GM23248 (cell line): ENCODE measurements at regions not wholly inside any gene's neighbourhood (a gene's known extent, or its start where the extent isn't known, plus 50 kb on each side); places are given as distances from the start of the nearest gene placed in this dataset.

Source experiments
- DNase-seq: peaks from one replicate; pipeline ENCODE4 v3.0.0-alpha.2; 2015
- H2AFZ ChIP-seq: fragments of 200-600 bp; sonication (generic); 2 replicates; pipeline ENCODE4 v1.6.1; 2016; ENCODE audit warnings: antibody characterized with exemption
- H3F3A ChIP-seq: fragments of 200-600 bp; sonication (generic); 2 replicates; pipeline ENCODE4 v1.6.1; 2016; ENCODE audit warnings: mild to moderate bottlenecking, antibody characterized with exemption, mixed run types; ENCODE audit not compliant: insufficient read depth
- H3K27ac ChIP-seq: fragments of 200-600 bp; sonication (generic); 2 replicates; pipeline ENCODE4 v1.5.1; 2016; ENCODE audit warnings: mild to moderate bottlenecking
- H3K27me3 ChIP-seq: fragments of 200-600 bp; sonication (generic); replicated peaks from 2 replicates; pipeline ENCODE4 v1.6.1; 2016; ENCODE audit warnings: mild to moderate bottlenecking; ENCODE audit not compliant: insufficient read depth
- H3K36me3 ChIP-seq: fragments of 200-600 bp; sonication (generic); 2 replicates; pipeline ENCODE4 v1.6.1; 2016; ENCODE audit warnings: low read depth, mild to moderate bottlenecking
- H3K4me1 ChIP-seq: fragments of 200-600 bp; sonication (generic); 2 replicates; pipeline ENCODE4 v1.6.1; 2016; ENCODE audit warnings: mild to moderate bottlenecking; ENCODE audit not compliant: insufficient read depth
- H3K4me2 ChIP-seq: fragments of 200-600 bp; sonication (generic); one replicate; pipeline ENCODE4 v1.6.1; 2016; ENCODE audit warnings: mild to moderate bottlenecking; ENCODE audit not compliant: unreplicated experiment
- H3K4me3 ChIP-seq: fragments of 200-600 bp; sonication (generic); 2 replicates; pipeline ENCODE4 v1.5.1; 2016; ENCODE audit warnings: mild to moderate bottlenecking
- H3K79me2 ChIP-seq: fragments of 200-600 bp; sonication (generic); 2 replicates; pipeline ENCODE4 v1.6.1; 2016; ENCODE audit warnings: mild to moderate bottlenecking; ENCODE audit not compliant: insufficient read depth
- H3K9ac ChIP-seq: fragments of 200-600 bp; sonication (generic); 2 replicates; pipeline ENCODE4 v1.6.1; 2016; ENCODE audit warnings: mild to moderate bottlenecking
- H3K9me2 ChIP-seq: fragments of 200-600 bp; sonication (generic); 2 replicates; pipeline ENCODE4 v1.6.1; 2016; ENCODE audit warnings: mixed run types, mild to moderate bottlenecking, moderate library complexity; ENCODE audit not compliant: insufficient read depth
- H3K9me3 ChIP-seq: fragments of 200-600 bp; sonication (generic); one replicate; pipeline ENCODE4 v1.6.1; 2017; ENCODE audit warnings: low read depth
- H4K20me1 ChIP-seq: fragments of 200-600 bp; sonication (generic); 2 replicates; pipeline ENCODE4 v1.6.0; 2016; ENCODE audit not compliant: insufficient read depth
- EZH2 ChIP-seq: fragments of 200-600 bp; sonication (generic); IDR thresholded peaks from 2 replicates; pipeline ENCODE4 v1.6.1; 2018; ENCODE audit warnings: antibody characterized with exemption, mild to moderate bottlenecking; ENCODE audit not compliant: insufficient read depth, poor library complexity, severe bottlenecking
- EZH2phosphoT487 ChIP-seq: fragments of 200-600 bp; sonication (generic); IDR thresholded peaks from 2 replicates; pipeline ENCODE4 v1.6.1; 2018; ENCODE audit warnings: antibody characterized with exemption, moderate library complexity, mild to moderate bottlenecking, low read depth; ENCODE audit not compliant: insufficient read depth
- WGBS, 2 experiments: methylation state at CpG; one replicate each; pipeline ENCODE4 v1.1.6; 2015 to 2017; ENCODE audit warnings: low lambda C conversion rate in 2 of 2, low coverage in 1 of 2; ENCODE audit errors: missing lambda C conversion rate in 2 of 2; 5-methylcytosine and 5-hydroxymethylcytosine counted together
- in situ Hi-C: fragments of 300-500 bp; cut with MboI; formaldehyde crosslinking; loops from 2 replicates; pipeline ENCODE4 v1.15.0; 2020

DNA sequence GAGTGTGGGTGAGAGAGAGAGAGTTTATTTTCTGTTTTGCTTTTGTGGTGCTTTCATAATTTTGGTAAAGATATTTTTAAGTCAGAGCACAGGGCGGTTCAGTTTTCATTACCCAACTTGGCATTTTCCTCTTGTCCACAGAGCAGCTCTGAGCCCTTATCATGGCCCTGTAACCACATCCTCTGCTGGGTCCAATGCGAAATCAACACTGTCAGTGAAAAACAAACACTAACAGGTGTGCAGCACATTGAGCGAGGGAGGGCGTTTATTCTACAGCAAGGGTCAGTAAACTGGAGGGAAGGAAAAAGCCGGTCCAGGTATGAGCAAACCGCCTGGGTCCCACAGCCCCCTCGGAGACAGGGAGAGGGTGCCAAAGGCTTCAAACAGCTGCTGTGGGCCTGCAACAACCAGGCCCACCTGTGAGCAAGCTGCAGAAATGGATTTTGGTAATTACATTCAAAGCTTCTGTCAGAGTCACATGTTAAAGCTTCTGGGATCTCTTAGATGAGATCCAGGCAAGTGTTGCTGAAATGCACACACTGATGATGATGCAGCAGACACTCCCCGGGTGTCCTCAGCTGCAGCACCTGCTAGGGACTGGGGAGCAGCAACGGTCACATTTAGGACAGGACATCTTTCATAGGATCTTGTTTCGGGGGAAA lies 132.7 kb upstream of the DYRK2 start:
- no peaks in the 10 kb centered on the region for H4K20me1 ChIP-seq
- 75% methylated on average over 10 of the region's 10 CpGs for WGBS, 2 experiments
- no peaks in the 10 kb centered on the region for H3K79me2 ChIP-seq
- no peaks in the 10 kb centered on the region for H3K9me2 ChIP-seq
- no peak for DNase-seq
- H3K9ac ChIP-seq, result no peak overlapping the region
- H2AFZ ChIP-seq, result no peak overlapping the region
- H3K9me3 ChIP-seq, result no peaks in the 10 kb centered on the region
- in situ Hi-C loops, result no loop called here
- H3K27ac ChIP-seq, result no peak overlapping the region
- TF ChIP-seq EZH2phosphoT487 (no peak), EZH2 (no peak)
- no peaks in the 10 kb centered on the region for H3K36me3 ChIP-seq
- H3K4me2 ChIP-seq, result no peak overlapping the region
- H3F3A ChIP-seq, result no peaks in the 10 kb centered on the region
- 0 out of 2 replicates have a peak, but pooled peaks cover 6% of the 10 kb centered on the region for H3K27me3 ChIP-seq
- H3K4me3 ChIP-seq, result no peak overlapping the region
- H3K4me1 ChIP-seq, result no peaks in the 10 kb centered on the region

GRCh38 chr12:67517181-67517887 lies 131.2 kb upstream of the DYRK2 start:
- WGBS, 2 experiments, result 47 to 52% methylated on average over 16 of the region's 16 CpGs

GRCh38 chr12:67519484-67520433 lies 128.8 kb upstream of the DYRK2 start:
- no peaks in the 10 kb centered on the region for H3K27me3 ChIP-seq
- no peak for TF ChIP-seq EZH2
- TF ChIP-seq EZH2phosphoT487, result no peak
- no peaks in the 10 kb centered on the region for H3K36me3 ChIP-seq
- H3K27ac ChIP-seq, result no peak overlapping the region
- in situ Hi-C loops, result no loop called here
- H3K9me2 ChIP-seq, result no peaks in the 10 kb centered on the region
- 78% methylated on average over 7 of the region's 7 CpGs for WGBS, 2 experiments
- H4K20me1 ChIP-seq, result no peaks in the 10 kb centered on the region
- H3K9ac ChIP-seq, result no peak overlapping the region
- no peak overlapping the region for H2AFZ ChIP-seq
- no peaks in the 10 kb centered on the region for H3K4me1 ChIP-seq
- H3K4me3 ChIP-seq, result no peak overlapping the region
- no peaks in the 10 kb centered on the region for H3F3A ChIP-seq
- H3K9me3 ChIP-seq, result no peaks in the 10 kb centered on the region
- H3K79me2 ChIP-seq, result no peaks in the 10 kb centered on the region
- H3K4me2 ChIP-seq, result no peak overlapping the region
- no peak for DNase-seq

More at GRCh38 chr12:67517181-67517887, 131.2 kb upstream of the DYRK2 start:
- H3K9me2 ChIP-seq, result no peaks in the 10 kb centered on the region
- TF ChIP-seq EZH2phosphoT487 (no peak), EZH2 (no peak)
- no peaks in the 10 kb centered on the region for H3K9me3 ChIP-seq
- H3K36me3 ChIP-seq, result no peaks in the 10 kb centered on the region
- H4K20me1 ChIP-seq, result no peaks in the 10 kb centered on the region
- in situ Hi-C loops, result no loop called here
- no peak overlapping the region for H3K4me3 ChIP-seq
- no peaks in the 10 kb centered on the region for H3K27me3 ChIP-seq
- no peak overlapping the region for H3K27ac ChIP-seq
- no peak overlapping the region for H3K9ac ChIP-seq
- H2AFZ ChIP-seq, result no peak overlapping the region
- no peaks in the 10 kb centered on the region for H3K4me1 ChIP-seq
- peak; percentile 55 for DNase-seq
- H3F3A ChIP-seq, result no peaks in the 10 kb centered on the region
- no peaks in the 10 kb centered on the region for H3K79me2 ChIP-seq
- H3K4me2 ChIP-seq, result no peak overlapping the region

DNA sequence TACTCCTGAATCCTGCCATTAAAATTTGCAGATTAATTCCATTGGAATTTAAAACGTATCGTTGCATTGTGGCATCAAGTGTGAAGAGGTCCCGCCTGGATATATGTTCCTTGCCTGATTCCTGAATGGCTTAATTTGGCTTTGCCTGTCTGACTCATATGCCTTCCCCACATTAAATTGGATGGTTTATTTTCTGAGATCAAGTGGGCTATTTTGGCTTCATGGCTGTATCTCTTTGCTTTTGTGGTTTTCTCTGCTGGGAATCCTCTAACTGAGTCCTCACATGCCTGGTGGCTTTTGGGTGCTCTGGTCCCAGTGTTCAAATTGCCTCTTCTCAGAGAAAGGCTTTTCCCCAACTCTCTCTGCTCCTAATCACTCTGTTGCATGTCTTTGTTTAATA lies 127.9 kb upstream of the DYRK2 start:
- no peaks in the 10 kb centered on the region for H3K36me3 ChIP-seq
- H3K79me2 ChIP-seq, result no peaks in the 10 kb centered on the region
- H4K20me1 ChIP-seq, result no peaks in the 10 kb centered on the region
- no peaks in the 10 kb centered on the region for H3K9me3 ChIP-seq
- in situ Hi-C loops, result no loop called here
- H3F3A ChIP-seq, result no peaks in the 10 kb centered on the region
- no peaks in the 10 kb centered on the region for H3K9me2 ChIP-seq
- no peaks in the 10 kb centered on the region for H3K4me1 ChIP-seq
- H3K27ac ChIP-seq, result no peak overlapping the region
- no peak for DNase-seq
- H2AFZ ChIP-seq, result no peak overlapping the region
- no peak overlapping the region for H3K4me3 ChIP-seq
- 90 to 91% methylated on average over 3 of the region's 3 CpGs for WGBS, 2 experiments
- no peak for TF ChIP-seq EZH2phosphoT487
- no peak for TF ChIP-seq EZH2
- H3K9ac ChIP-seq, result no peak overlapping the region
- no peaks in the 10 kb centered on the region for H3K27me3 ChIP-seq
- no peak overlapping the region for H3K4me2 ChIP-seq
